GM18861 (cell line): ENCODE measurements at regions not wholly inside any gene's neighbourhood (a gene's known extent, or its start where the extent isn't known, plus 50 kb on each side); places are given as distances from the start of the nearest gene placed in this dataset.

ENCODE experiments used
- ATAC-seq: cut with Tn5 transposase; IDR thresholded peaks from one replicate; pipeline ENCODE4 v1.9.1; 2021; ENCODE audit not compliant: unreplicated experiment

GRCh38 chrX:122501652-122502051 is 682.4 kb upstream of the GRIA3 start:
- no peak for ATAC-seq

GRCh38 chrX:122504026-122504425 is 680.1 kb upstream of the GRIA3 start:
- no peak for ATAC-seq

- no peak for ATAC-seq
These were observed 671.5 kb upstream of the GRIA3 start for GRCh38 chrX:122512561-122513072.

GRCh38 chrX:122517786-122518185 is 666.3 kb upstream of the GRIA3 start:
- ATAC-seq = no peak

GRCh38 chrX:122545778-122546177 is 638.3 kb upstream of the GRIA3 start:
- ATAC-seq = no peak

- no peak for ATAC-seq
These were observed 637.8 kb upstream of the GRIA3 start for GRCh38 chrX:122546269-122546668.

GRCh38 chrX:122552286-122552800 is 631.7 kb upstream of the GRIA3 start:
- no peak for ATAC-seq

GRCh38 chrX:122555925-122556324 is 628.2 kb upstream of the GRIA3 start:
- no peak for ATAC-seq

- no peak for ATAC-seq
These were observed 618.1 kb upstream of the GRIA3 start for GRCh38 chrX:122565952-122566351.

- ATAC-seq = no peak
These were observed 617.7 kb upstream of the GRIA3 start for GRCh38 chrX:122566401-122566800.

GRCh38 chrX:122567911-122568310 is 616.2 kb upstream of the GRIA3 start:
- ATAC-seq = no peak

GRCh38 chrX:122572461-122572860 is 611.6 kb upstream of the GRIA3 start:
- ATAC-seq = no peak

- ATAC-seq = no peak
These were observed 605.0 kb upstream of the GRIA3 start for GRCh38 chrX:122579036-122579435.

- no peak for ATAC-seq
These were observed 604.6 kb upstream of the GRIA3 start for GRCh38 chrX:122579526-122579925.

- no peak for ATAC-seq
These were observed 601.7 kb upstream of the GRIA3 start for GRCh38 chrX:122582280-122582974.

GRCh38 chrX:122582975-122583305 is 601.1 kb upstream of the GRIA3 start:
- no peak for ATAC-seq

- ATAC-seq = no peak
These were observed 600.5 kb upstream of the GRIA3 start for GRCh38 chrX:122583551-122583950.

GRCh38 chrX:122584981-122585380 is 599.1 kb upstream of the GRIA3 start:
- ATAC-seq = no peak

GRCh38 chrX:122586831-122587230 is 597.2 kb upstream of the GRIA3 start:
- no peak for ATAC-seq

GRCh38 chrX:122591546-122591945 is 592.5 kb upstream of the GRIA3 start:
- no peak for ATAC-seq

- no peak for ATAC-seq
These were observed 587.1 kb upstream of the GRIA3 start for GRCh38 chrX:122596998-122597397.

GRCh38 chrX:122622795-122623194 is 561.3 kb upstream of the GRIA3 start:
- ATAC-seq = no peak

GRCh38 chrX:122625239-122625638 is 558.8 kb upstream of the GRIA3 start:
- no peak for ATAC-seq
